Lower leg skin (tissue), 3 donors: ENCODE measurements at regions not wholly inside any gene's neighbourhood (a gene's known extent, or its start where the extent isn't known, plus 50 kb on each side); places are given as distances from the start of the nearest gene placed in this dataset.

ENCODE experiments used
- POLR2A ChIP-seq, 2 donors: fragments of 450-650 bp; IDR thresholded peaks; one replicate each; pipeline ENCODE4 v1.6.1; 2016 to 2017; ENCODE audit warnings: antibody characterized with exemption in 2 of 2, mild to moderate bottlenecking in 1 of 2, moderate library complexity in 1 of 2
- TF ChIP-seq, protein P1 (sequence below), 3 donors: fragments of 450-650 bp; IDR thresholded peaks; one replicate each; pipeline ENCODE4 v1.5.1; 2016; ENCODE audit warnings: antibody characterized with exemption in 3 of 3, mild to moderate bottlenecking in 3 of 3, moderate library complexity in 2 of 3

DNA sequence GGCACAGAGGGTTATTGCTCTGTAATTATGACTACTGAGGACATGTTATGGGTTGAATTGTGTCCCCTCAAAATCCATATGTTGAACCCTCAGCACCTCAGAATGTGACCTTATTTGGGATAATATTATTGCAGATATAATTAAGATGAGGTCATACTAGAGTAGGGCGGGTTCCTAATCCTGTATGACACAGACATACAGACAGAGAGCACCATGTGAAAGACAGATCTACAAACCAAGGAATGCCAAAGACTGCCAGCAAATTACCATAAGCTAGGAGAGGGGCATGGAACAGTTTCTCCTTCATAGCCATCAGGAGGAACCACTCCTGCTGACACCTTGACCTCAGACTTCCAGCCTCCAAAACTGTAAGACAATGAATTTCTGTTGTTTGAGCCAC lies 115.2 kb upstream of the OTUD4 start:
- TF ChIP-seq, protein P1, sequence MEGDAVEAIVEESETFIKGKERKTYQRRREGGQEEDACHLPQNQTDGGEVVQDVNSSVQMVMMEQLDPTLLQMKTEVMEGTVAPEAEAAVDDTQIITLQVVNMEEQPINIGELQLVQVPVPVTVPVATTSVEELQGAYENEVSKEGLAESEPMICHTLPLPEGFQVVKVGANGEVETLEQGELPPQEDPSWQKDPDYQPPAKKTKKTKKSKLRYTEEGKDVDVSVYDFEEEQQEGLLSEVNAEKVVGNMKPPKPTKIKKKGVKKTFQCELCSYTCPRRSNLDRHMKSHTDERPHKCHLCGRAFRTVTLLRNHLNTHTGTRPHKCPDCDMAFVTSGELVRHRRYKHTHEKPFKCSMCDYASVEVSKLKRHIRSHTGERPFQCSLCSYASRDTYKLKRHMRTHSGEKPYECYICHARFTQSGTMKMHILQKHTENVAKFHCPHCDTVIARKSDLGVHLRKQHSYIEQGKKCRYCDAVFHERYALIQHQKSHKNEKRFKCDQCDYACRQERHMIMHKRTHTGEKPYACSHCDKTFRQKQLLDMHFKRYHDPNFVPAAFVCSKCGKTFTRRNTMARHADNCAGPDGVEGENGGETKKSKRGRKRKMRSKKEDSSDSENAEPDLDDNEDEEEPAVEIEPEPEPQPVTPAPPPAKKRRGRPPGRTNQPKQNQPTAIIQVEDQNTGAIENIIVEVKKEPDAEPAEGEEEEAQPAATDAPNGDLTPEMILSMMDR (IDR thresholded peaks at IDR 0.05): no peak
- no peak for TF ChIP-seq POLR2A (IDR thresholded peaks at IDR 0.05)
